Lower lobe of right lung (tissue), 2 donors: ENCODE measurements at regions not wholly inside any gene's neighbourhood (a gene's known extent, or its start where the extent isn't known, plus 50 kb on each side); places are given as distances from the start of the nearest gene placed in this dataset.

Source experiments
- ATAC-seq, 2 donors: fragments of 200-7000 bp; cut with Tn5 transposase; one replicate each; pipeline ENCODE4 v1.9.1; 2020 to 2022; ENCODE audit warnings: mild to moderate bottlenecking in 2 of 2, moderate library complexity in 2 of 2
- DNase-seq: peaks from one replicate; pipeline ENCODE4 v3.0.0-alpha.2; 2020
- H3K27ac ChIP-seq: fragments of 200-600 bp; one replicate; pipeline ENCODE4 v1.8.0; 2022
- H3K27me3 ChIP-seq: fragments of 200-600 bp; one replicate; pipeline ENCODE4 v1.8.0; 2022; ENCODE audit warnings: low read depth
- H3K36me3 ChIP-seq: fragments of 200-600 bp; one replicate; pipeline ENCODE4 v1.8.0; 2022; ENCODE audit warnings: mild to moderate bottlenecking
- H3K4me1 ChIP-seq: fragments of 200-600 bp; one replicate; pipeline ENCODE4 v1.8.0; 2022
- H3K4me3 ChIP-seq: fragments of 200-600 bp; one replicate; pipeline ENCODE4 v1.8.0; 2022; ENCODE audit warnings: mild to moderate bottlenecking
- H3K9me3 ChIP-seq: fragments of 200-600 bp; one replicate; pipeline ENCODE4 v1.8.0; 2022
- CTCF ChIP-seq: fragments of 200-600 bp; IDR thresholded peaks from one replicate; pipeline ENCODE4 v1.8.0; 2022; ENCODE audit warnings: antibody characterized with exemption, mild to moderate bottlenecking
- intact Hi-C: fragments of 100-400 bp; cut with DNase I; formaldehyde crosslinking; loops from one replicate; pipeline ENCODE4 v1.11.0; 2022
- donor health status: DM: no; HTN: yes; CAD: no; lungs with severe emphysema.

- no peaks in the 10 kb centered on the region for H3K27me3 ChIP-seq
- no peaks in the 10 kb centered on the region for H3K9me3 ChIP-seq
- no peaks in the 10 kb centered on the region for H3K4me1 ChIP-seq
- intact Hi-C loops = no loop called here
- ATAC-seq (no peak), DNase-seq (no peak)
- TF ChIP-seq CTCF = no peak
- H3K4me3 ChIP-seq = no peak overlapping the region
- no peaks in the 10 kb centered on the region for H3K36me3 ChIP-seq
- no peak overlapping the region for H3K27ac ChIP-seq
These were observed 63.4 kb upstream of the CADPS start for GRCh38 chr3:62938583-62938982.

- no peaks in the 10 kb centered on the region for H3K27me3 ChIP-seq
- no peak for TF ChIP-seq CTCF
- no peaks in the 10 kb centered on the region for H3K36me3 ChIP-seq
- H3K27ac ChIP-seq = no peak overlapping the region
- intact Hi-C loops = no loop called here
- H3K4me1 ChIP-seq = no peaks in the 10 kb centered on the region
- H3K9me3 ChIP-seq = no peaks in the 10 kb centered on the region
- ATAC-seq (no peak), DNase-seq (no peak)
- no peak overlapping the region for H3K4me3 ChIP-seq
These were observed 64.5 kb upstream of the CADPS start for GRCh38 chr3:62939707-62940106.

- H3K27me3 ChIP-seq = no peaks in the 10 kb centered on the region
- no peak overlapping the region for H3K27ac ChIP-seq
- TF ChIP-seq CTCF = no peak
- H3K4me3 ChIP-seq = no peak overlapping the region
- no peaks in the 10 kb centered on the region for H3K4me1 ChIP-seq
- no peak for DNase-seq
- H3K36me3 ChIP-seq = no peaks in the 10 kb centered on the region
- intact Hi-C loops = no loop called here
- ATAC-seq = no peak
- no peaks in the 10 kb centered on the region for H3K9me3 ChIP-seq
These were observed 65.8 kb upstream of the CADPS start for GRCh38 chr3:62940771-62941563.

GRCh38 chr3:62942227-62942626 lies 67.0 kb upstream of the CADPS start:
- H3K4me1 ChIP-seq = no peaks in the 10 kb centered on the region
- H3K4me3 ChIP-seq = no peak overlapping the region
- DNase-seq = no peak
- no peaks in the 10 kb centered on the region for H3K27me3 ChIP-seq
- no peak for ATAC-seq
- TF ChIP-seq CTCF = no peak
- no peak overlapping the region for H3K27ac ChIP-seq
- H3K36me3 ChIP-seq = no peaks in the 10 kb centered on the region
- H3K9me3 ChIP-seq = no peaks in the 10 kb centered on the region
- intact Hi-C loops = no loop called here

DNA sequence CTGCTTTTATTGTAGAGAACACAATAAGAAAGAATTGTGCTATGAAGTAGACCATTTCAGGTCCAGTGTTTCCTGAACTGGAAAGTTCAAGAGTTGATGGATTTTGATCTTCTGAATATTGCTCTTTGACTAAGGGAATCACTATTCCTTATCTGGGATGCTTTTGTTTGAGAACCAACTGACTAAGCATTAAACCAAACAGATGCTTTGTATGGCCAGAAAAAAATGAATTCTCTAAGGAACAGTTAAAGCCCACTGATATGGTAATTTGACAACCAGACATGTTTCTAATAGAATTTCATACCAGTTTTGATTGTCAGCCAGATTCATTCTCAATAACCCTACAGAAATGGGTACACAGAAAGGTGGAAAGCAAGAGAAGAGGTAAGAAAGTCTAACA lies 67.5 kb upstream of the CADPS start:
- no peak for ATAC-seq

More for the DNA sequence above, 67.5 kb upstream of the CADPS start:
- Histone ChIP-seq H3K27ac (no peak overlapping the region), H3K9me3 (no peaks in the 10 kb centered on the region), H3K36me3 (no peaks in the 10 kb centered on the region), H3K27me3 (no peaks in the 10 kb centered on the region), H3K4me1 (no peaks in the 10 kb centered on the region), H3K4me3 (no peak overlapping the region)
- no peak for TF ChIP-seq CTCF
- intact Hi-C loops = no loop called here
- no peak for DNase-seq
